ENCODE measurements at regions not wholly inside any gene's neighbourhood (a gene's known extent, or its start where the extent isn't known, plus 50 kb on each side); places are given as distances from the start of the nearest gene placed in this dataset.

GRCh38 chr7:113366122-113366521 is 247.8 kb upstream of the SMIM30 start:
- TF ChIP-seq, protein P1, sequence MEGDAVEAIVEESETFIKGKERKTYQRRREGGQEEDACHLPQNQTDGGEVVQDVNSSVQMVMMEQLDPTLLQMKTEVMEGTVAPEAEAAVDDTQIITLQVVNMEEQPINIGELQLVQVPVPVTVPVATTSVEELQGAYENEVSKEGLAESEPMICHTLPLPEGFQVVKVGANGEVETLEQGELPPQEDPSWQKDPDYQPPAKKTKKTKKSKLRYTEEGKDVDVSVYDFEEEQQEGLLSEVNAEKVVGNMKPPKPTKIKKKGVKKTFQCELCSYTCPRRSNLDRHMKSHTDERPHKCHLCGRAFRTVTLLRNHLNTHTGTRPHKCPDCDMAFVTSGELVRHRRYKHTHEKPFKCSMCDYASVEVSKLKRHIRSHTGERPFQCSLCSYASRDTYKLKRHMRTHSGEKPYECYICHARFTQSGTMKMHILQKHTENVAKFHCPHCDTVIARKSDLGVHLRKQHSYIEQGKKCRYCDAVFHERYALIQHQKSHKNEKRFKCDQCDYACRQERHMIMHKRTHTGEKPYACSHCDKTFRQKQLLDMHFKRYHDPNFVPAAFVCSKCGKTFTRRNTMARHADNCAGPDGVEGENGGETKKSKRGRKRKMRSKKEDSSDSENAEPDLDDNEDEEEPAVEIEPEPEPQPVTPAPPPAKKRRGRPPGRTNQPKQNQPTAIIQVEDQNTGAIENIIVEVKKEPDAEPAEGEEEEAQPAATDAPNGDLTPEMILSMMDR (IDR thresholded peaks at IDR 0.05; ENCODE audit: poor library complexity), result no peak
- no peak for TF ChIP-seq EZH2 (IDR thresholded peaks at IDR 0.05; ENCODE audit: borderline replicate concordance)
- no peak for TF ChIP-seq EZH2phosphoT487 (IDR thresholded peaks at IDR 0.05; ENCODE audit: low read depth, severe bottlenecking, unreplicated experiment)
